ENCODE measurements at regions not wholly inside any gene's neighbourhood (a gene's known extent, or its start where the extent isn't known, plus 50 kb on each side); places are given as distances from the start of the nearest gene placed in this dataset.

- Histone ChIP-seq H4K8ac (ENCODE audit: low read depth in 2 of 2, low read length in 2 of 2) (no peak overlapping the region), H3K18ac (ENCODE audit: low read depth, low read length) (no peak overlapping the region), H3K9ac (ENCODE audit: low read depth, low read length) (no peak overlapping the region), H2AFZ (replicated peaks; ENCODE audit: low read length, poor library complexity) (no peak overlapping the region), H2BK120ac (ENCODE audit: low read depth, low read length) (no peak overlapping the region), H3K4me2 (ENCODE audit: low read depth, low read length) (no peak overlapping the region), H2BK20ac (ENCODE audit: low read depth, low read length) (no peak overlapping the region), H4K5ac (ENCODE audit: low read depth, low read length) (no peak overlapping the region), H3K4me1 (ENCODE audit: control insufficient read depth, insufficient read depth, low read length) (no peaks in the 10 kb centered on the region), H2AK5ac (ENCODE audit: low read depth, low read length) (no peak overlapping the region), H4K91ac (ENCODE audit: insufficient read depth, low read depth, low read length) (no peak overlapping the region), H3K27me3 (ENCODE audit: control insufficient read depth, insufficient read depth, low read length) (no peaks in the 10 kb centered on the region), H2AK9ac (replicated peaks; ENCODE audit: low read depth, low read length, poor library complexity) (no peak overlapping the region), H3K36me3 (ENCODE audit: control insufficient read depth, insufficient read depth, low read length) (no peaks in the 10 kb centered on the region), H2BK15ac (ENCODE audit: low read depth, low read length) (no peak overlapping the region), H2BK5ac (ENCODE audit: low read depth, low read length, poor library complexity, severe bottlenecking) (no peak overlapping the region), H4K20me1 (ENCODE audit: insufficient read depth, low read length) (no peaks in the 10 kb centered on the region), H3K9me1 (ENCODE audit: insufficient read depth, low read length) (no peaks in the 10 kb centered on the region), H3K4me3 (ENCODE audit: insufficient read depth, low read depth, low read length) (no peak overlapping the region), H3K27ac (ENCODE audit: insufficient read depth, low read length) (no peak overlapping the region), H3K9me3 (ENCODE audit: control insufficient read depth, insufficient read depth, low read length) (peaks cover under 1% of the 10 kb centered on the region; the same call in 1 of the 2 replicates), H3K23ac (ENCODE audit: low read depth, low read length) (no peak overlapping the region), H3K79me1 (ENCODE audit: low read depth in 1 of 2, low read length in 2 of 2) (no peaks in the 10 kb centered on the region), H3K56ac (ENCODE audit: extremely low read depth, insufficient read depth, low read length) (no peak overlapping the region), H3K4ac (ENCODE audit: low read depth, low read length) (no peak overlapping the region), H3K14ac (replicated peaks; ENCODE audit: low read depth, low read length) (no peak overlapping the region)
- in situ Hi-C loops (cut with MboI; ENCODE audit: low sequenced_read_pairs), result no loop called here
- ChIA-PET POLR2A (ENCODE audit: unreplicated experiment) (no interaction called here), CTCF (no interaction called here)
- intact Hi-C loops (cut with micrococcal nuclease), result no loop called here
- BruUV-seq (replicated peaks), result no TSS peak
- peak; percentile 29 for DNase-seq
- ATAC-seq (ENCODE audit: low read depth), result no peak; the same call in 1 of the 2 replicates
- WGBS, 2 experiments (ENCODE audit: extremely low coverage in 2 of 2, insufficient read length in 1 of 2), result no CpG with 5 or more reads among the region's 4 CpGs
- TF ChIP-seq RCOR1 (IDR thresholded peaks at IDR 0.05; ENCODE audit: insufficient replicate concordance, low read length) (no peak), POLR2A (IDR thresholded peaks at IDR 0.05; ENCODE audit: low read depth, low read length) (no peak), CEBPB (IDR thresholded peaks at IDR 0.05; ENCODE audit: low read depth, low read length) (no peak), FOS (IDR thresholded peaks at IDR 0.05; ENCODE audit: low read depth, low read length) (no peak), BHLHE40 (IDR thresholded peaks at IDR 0.05; ENCODE audit: low read depth, low read length) (no peak), RFX5 (IDR thresholded peaks at IDR 0.05; ENCODE audit: low read depth, low read length) (no peak), NFE2L2 (IDR thresholded peaks at IDR 0.05; ENCODE audit: low read depth, low read length) (no peak), MAZ (IDR thresholded peaks at IDR 0.05; ENCODE audit: borderline replicate concordance, low read depth, low read length) (no peak), CHD1 (IDR thresholded peaks at IDR 0.05; ENCODE audit: low read depth, low read length) (no peak)
- TF ChIP-seq, protein P1, sequence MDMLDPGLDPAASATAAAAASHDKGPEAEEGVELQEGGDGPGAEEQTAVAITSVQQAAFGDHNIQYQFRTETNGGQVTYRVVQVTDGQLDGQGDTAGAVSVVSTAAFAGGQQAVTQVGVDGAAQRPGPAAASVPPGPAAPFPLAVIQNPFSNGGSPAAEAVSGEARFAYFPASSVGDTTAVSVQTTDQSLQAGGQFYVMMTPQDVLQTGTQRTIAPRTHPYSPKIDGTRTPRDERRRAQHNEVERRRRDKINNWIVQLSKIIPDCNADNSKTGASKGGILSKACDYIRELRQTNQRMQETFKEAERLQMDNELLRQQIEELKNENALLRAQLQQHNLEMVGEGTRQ (IDR thresholded peaks at IDR 0.05; ENCODE audit: low read depth, low read length), result no peak
- TF ChIP-seq, protein P2, sequence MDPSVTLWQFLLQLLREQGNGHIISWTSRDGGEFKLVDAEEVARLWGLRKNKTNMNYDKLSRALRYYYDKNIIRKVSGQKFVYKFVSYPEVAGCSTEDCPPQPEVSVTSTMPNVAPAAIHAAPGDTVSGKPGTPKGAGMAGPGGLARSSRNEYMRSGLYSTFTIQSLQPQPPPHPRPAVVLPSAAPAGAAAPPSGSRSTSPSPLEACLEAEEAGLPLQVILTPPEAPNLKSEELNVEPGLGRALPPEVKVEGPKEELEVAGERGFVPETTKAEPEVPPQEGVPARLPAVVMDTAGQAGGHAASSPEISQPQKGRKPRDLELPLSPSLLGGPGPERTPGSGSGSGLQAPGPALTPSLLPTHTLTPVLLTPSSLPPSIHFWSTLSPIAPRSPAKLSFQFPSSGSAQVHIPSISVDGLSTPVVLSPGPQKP (IDR thresholded peaks at IDR 0.05; ENCODE audit: borderline replicate concordance, low read depth, low read length), result no peak
- dilution Hi-C loops (cut with HindIII; ENCODE audit: low sequenced_read_pairs, unreplicated experiment), result no loop called here
Measured at GRCh38 chr1:185512442-185512841, 195.4 kb upstream of the IVNS1ABP start.

Measured in IMR-90 (cell line).